K562 (cell line): ENCODE measurements at regions not wholly inside any gene's neighbourhood (a gene's known extent, or its start where the extent isn't known, plus 50 kb on each side); places are given as distances from the start of the nearest gene placed in this dataset.
"Not testable (repeated sequence)": the region's sequence is repeated elsewhere in the genome, so short reads cannot be mapped to it uniquely, and the experiment has no call there.

ENCODE experiments used
- DMBX1 ChIP-seq: fragments of 250-450 bp; sonication (Bioruptor Pico); IDR thresholded peaks from 2 replicates; pipeline ENCODE4 v1.8.0; 2022; ENCODE audit warnings: inconsistent platforms, mild to moderate bottlenecking, moderate library complexity, borderline replicate concordance
- POLR2A ChIP-seq: fragments of 450-650 bp; conservative IDR thresholded peaks from 2 replicates; pipeline ENCODE4 v1.6.1; 2016

GRCh38 chr4:148898139-148898538 lies 455.9 kb upstream of the NR3C2 start:
- TF ChIP-seq POLR2A; DMBX1 (CRISPR knock-in tag): not testable (repeated sequence)
